Mammary epithelial cell (primary cell): ENCODE measurements at regions not wholly inside any gene's neighbourhood (a gene's known extent, or its start where the extent isn't known, plus 50 kb on each side); places are given as distances from the start of the nearest gene placed in this dataset.

Source experiments
- CTCF ChIP-seq, 2 donors: IDR thresholded peaks in 1 of 2; conservative IDR thresholded peaks in 1 of 2; 2 replicates each; pipeline ENCODE4 v1.5.1; 2011 to 2012; ENCODE audit warnings: inconsistent platforms in 2 of 2, low read length in 2 of 2, mild to moderate bottlenecking in 2 of 2, control low read depth in 1 of 2, low read depth in 1 of 2; ENCODE audit not compliant: insufficient read depth in 1 of 2; ENCODE audit errors: extremely low read depth in 1 of 2
- EZH2 ChIP-seq: IDR thresholded peaks from 2 replicates; pipeline ENCODE4 v1.6.1; 2012; ENCODE audit warnings: low read length, inconsistent platforms, borderline replicate concordance

GRCh38 chr5:30540150-30540549, 653.3 kb upstream of the CDH6 start:
- TF ChIP-seq EZH2 = no peak
- TF ChIP-seq CTCF (conservative IDR thresholded peaks at IDR 0.05 in 1 of 2, IDR thresholded peaks at IDR 0.05 in 1 of 2; ENCODE audit: extremely low read depth in 1 of 2, insufficient read depth in 1 of 2, low read depth in 1 of 2, low read length in 2 of 2) = no peak
